NCI-H146 treated with DMSO at 0.1 percent for 48 hours (cell line): ENCODE measurements at regions not wholly inside any gene's neighbourhood (a gene's known extent, or its start where the extent isn't known, plus 50 kb on each side); places are given as distances from the start of the nearest gene placed in this dataset.
"Not testable (repeated sequence)": the region's sequence is repeated elsewhere in the genome, so short reads cannot be mapped to it uniquely, and the experiment has no call there.

Source experiments
- DNase-seq: peaks from one replicate; lab custom pipeline; 2025; ENCODE audit not compliant: unreplicated experiment; lab: John Stamatoyannopoulos, UW

DNA sequence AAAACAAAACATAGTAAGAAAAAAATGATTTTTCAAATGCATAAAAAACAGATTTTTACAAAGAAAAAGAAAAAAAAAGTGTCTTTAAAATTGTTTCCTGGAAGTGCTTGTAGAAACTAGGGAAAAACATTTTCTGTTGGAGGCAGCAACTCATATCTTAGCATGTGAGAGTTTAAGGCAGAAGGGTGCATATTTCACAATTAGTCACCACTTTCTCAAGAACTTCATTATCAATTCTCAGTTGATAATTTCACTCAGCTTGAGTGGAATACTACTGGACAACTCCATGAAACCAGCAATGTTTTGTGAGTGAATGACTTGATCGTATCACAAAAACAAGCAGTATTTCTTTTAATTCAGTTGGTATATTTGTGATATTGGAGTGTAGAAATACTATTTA, 508.3 kb upstream of the DAB2 start:
- DNase-seq: no peak

DNA sequence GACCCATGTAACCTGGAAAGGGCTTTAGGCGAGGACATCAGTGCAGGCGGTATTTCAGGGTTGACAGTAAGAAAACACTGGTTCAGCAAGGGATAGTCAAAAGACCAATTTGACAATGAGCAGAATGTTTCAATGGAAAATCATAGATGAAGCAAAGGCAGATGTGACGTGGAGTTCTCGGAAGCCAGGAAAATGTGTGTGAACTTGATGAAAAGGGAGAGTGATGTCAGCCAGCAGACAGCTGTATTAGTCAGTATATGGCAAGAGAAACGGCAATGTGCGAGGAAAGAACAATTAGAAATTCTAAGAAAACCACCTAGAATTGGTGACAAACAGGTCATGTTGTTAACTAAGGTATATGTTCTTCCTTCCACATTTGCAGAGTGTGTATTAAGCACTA, 503.9 kb upstream of the DAB2 start:
- no peak for DNase-seq

DNA sequence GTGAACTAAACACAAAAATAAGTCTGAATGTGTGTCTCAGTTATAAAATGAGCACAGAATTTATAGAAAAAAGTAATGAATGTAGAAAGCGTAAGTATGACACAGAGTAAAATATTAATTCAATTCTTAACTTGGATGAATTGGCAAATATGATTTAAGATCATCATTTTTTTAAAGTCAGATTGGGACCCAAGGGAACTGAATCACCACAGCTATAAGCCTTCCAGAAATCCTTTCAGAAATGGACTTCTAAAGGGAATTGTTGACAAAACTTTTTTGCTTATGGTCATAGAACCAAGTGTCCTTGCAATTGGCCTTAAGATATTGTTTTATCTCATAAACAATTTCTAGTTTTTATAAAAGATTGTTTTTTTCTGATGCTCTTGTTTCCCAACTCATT, 495.1 kb upstream of the DAB2 start:
- no peak for DNase-seq

DNA sequence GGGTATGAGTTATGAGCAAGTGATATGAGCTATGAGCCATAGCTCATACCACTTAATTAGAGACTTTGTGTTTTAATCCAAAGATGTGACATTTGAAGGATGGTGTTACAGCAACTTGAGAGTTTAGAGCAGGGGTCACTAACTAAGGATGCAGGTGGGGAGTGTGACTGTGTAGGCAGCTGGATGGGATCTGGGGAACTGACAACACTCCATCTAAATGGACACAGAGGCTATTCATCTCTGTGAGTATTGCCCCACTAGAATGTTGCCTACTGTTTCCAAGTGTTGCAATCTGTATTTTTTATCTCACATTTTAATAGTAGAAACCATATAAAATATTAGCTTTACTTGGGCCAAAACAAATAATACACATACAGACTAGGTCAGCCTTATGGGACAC, 488.1 kb upstream of the DAB2 start:
- no peak for DNase-seq

DNA sequence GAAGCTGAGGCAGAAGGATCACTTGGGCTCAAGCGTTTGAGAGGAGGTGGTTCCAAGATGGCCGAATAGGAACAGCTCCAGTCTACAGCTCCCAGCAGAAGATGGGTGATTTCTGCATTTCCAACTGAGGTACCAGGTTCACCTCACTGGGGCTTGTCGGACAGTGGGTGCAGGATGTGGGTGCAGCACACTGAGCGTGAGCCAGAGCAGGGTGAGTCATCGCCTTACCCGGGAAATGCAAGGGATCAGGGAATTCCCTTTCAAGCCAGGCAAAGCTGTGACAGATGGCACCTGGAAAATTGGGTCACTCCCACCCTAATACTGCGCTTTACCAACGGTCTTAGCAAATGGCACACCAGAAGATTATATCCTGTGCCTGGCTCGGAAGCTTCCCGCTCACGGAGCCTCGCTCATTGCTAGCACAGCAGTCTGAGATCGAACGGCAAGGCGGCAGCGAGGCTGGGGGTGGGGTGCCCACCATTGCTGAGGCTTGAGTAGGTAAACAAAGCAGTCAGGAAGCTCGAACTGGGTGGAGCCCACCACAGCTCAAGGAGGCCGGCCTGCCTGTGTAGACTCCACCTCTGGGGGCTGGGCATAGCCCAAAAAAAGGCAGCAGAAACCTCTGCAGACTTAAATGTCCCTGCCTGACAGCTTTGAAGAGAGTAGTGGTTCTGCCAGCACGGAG, 482.6 kb upstream of the DAB2 start:
- not testable (repeated sequence) for DNase-seq

DNA sequence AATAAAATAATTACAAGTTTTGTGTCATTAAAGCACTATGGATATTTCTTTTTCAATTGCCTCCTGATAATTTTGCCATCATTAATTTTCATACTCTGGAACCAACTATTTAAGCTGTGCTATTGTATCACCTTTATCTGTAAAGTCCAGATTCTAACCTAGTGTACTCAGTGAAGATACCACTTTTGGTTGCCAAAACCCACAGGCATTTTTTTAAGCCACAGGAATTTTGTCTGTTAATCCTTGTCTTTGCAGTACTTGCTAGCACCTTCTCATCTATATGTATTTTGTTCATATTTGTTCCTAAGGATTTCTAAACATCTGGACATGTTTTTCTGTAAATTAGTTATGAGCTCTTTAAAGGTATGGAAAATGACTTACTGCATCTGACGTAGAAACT, 481.4 kb upstream of the DAB2 start:
- no peak for DNase-seq

DNA sequence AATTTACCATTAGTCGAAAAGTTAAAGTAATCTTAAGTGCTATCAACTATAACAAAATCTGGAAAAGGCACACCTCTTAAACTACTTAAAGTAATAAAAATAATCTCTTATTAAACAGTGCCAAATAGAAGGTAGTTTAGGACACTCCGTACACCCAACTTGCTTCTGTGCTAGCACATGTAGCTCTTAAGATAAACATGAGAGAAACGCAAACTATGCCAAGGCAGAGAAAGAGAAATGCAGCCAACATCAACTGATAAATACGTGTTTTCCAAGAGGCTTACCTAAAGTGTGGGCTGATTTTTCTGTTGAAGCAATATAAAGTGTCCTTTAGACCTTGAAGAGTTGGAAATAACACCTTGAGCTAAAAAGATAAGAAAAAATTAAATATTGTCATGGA, 480.6 kb upstream of the DAB2 start:
- no peak for DNase-seq

DNA sequence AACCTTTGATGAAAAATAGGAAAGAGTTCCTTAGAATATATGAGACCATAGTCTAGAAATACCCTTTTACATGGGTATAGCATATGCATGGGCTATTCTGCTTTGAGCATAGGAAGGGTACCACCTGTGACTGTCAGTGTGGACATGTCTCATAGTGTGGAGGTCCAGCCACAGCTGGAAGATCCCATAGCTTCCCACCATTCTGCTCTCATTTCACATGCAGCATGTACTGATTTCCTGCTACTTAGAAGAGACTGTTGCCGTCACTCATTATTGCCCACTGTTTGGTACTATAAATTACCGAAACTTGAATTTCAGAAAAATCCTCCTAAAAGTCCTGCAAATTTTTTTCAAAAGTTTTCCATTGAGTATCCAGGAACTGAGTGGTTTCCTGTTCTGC, 477.8 kb upstream of the DAB2 start:
- DNase-seq: no peak

DNA sequence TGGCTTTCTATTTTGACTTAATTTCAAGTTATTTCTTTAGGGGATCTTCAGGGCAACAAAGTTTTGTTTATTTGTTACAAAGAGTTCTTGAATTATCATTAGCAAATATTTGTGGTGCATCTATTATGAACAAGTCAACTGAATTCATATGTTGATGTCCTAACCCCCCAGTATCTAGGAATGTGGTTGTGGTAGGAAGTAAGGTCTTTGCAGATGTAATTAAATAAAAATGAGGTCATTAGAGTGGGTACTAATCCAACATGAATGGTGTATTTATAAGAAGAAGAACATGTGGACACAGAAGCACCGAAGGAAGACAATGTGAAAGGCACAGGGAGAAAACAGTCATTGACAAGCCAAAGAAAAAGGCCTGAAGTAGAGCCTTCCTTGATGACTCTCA, 474.0 kb upstream of the DAB2 start:
- DNase-seq: no peak

DNA sequence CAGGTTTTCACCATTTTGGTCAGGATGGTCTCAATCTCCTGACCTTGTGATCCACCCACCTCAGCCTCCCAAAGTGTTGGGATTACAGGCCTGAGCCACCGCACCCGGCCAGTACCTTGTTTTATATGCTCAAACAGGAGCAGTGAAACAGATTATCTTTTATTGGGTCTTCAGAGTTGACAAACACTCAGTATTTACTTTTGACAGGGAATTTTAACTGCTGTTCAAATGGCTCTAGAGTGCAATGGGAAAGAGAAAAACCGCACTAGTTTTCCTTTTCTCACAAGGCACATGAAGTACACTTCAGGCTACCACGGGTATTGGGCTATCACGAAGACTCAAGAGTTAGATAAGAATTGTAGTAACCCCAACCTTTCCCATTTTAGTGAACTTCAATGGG, 471.9 kb upstream of the DAB2 start:
- DNase-seq: no peak

DNA sequence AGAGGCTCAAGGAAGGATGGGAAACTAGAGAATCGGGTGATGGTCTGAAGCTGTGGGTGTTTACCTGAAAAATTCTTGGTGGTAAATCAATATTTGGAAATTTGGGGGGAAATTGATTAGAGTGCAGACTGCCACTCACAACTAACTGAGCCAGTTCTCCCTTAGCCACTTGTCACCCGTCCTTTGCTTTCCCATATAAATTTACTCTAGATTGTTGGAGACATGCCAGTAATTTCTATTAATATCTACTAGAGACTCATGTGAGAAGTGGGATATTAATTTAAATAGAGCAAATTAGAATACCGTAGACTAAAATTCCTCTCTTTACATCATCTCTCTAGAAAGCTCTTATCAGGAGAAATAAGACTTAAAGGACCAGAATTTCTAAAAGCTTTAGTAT, 471.3 kb upstream of the DAB2 start:
- DNase-seq: no peak

DNA sequence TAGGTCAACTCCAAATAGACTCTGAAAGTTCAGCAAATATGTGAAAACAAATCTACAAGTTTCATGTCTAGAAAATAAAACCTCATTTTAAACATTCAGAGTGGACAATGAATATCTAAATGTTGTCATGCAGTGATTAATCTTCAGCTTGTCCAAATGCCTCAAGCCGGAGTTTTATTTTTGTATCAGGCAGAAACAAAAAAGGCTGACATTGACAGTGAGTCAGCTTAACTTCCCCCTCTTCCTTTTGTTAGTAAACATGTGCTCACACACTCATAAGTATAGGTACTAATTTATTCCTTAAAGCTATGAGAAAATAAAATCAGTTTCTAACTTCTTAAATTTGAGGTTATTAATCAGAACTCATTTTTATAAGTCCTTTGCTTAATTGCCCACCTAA, 467.9 kb upstream of the DAB2 start:
- no peak for DNase-seq

DNA sequence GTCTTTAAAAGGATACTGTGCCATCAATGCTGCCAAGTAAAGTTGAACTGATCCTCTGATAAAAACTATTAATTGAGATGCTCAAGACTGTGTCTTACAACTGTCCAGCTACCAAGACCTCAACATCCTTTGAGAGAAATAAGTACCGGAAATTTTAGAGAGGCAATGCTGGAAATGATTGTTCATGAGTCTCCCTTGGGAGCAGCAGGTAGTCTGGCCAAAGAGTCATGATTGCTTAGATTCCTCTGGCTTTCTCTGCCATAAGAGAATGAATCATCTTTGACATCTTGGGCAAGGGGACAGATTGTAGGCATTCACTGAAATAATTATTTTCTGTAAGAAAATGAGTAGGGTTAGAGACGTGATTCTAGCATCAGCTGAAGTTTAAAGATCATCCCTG, 466.6 kb upstream of the DAB2 start:
- DNase-seq: no peak

DNA sequence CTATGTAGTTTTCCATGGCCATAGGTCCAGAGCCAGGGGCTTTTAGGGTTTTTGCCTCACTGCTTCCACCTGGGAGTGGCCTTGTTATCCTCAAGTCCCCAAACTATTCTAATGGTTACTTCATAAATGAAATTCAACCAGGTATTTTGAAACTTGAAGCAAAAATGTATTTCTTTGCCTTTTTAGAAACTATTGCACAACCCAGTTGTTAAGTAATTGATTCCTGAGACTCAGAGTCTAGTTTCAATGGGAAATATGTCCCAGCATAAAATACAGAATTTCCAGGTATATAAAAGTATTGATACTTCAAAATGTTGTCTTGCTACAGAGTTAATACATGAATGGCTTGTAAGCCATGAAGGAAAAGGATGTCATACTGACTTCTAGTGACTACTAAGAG, 456.2 kb upstream of the DAB2 start:
- DNase-seq: no peak

DNA sequence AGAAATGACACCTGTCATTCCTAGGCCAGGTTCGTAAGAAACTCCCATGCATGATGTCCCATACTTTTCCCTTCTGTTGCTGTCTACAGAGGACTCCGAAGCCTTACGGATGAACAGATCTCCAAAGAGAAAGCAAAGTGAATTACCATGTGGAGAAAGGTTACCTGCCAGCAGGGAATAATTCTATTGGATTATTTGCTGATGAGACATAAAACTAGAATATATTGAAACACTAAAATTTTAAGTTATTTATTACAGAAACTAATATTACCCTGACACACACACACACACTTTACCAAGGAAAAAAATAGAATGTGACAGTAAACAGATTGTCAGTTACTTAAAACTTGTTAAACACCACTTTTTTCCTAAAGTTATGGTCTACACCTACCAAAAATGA, 452.7 kb upstream of the DAB2 start:
- no peak for DNase-seq

DNA sequence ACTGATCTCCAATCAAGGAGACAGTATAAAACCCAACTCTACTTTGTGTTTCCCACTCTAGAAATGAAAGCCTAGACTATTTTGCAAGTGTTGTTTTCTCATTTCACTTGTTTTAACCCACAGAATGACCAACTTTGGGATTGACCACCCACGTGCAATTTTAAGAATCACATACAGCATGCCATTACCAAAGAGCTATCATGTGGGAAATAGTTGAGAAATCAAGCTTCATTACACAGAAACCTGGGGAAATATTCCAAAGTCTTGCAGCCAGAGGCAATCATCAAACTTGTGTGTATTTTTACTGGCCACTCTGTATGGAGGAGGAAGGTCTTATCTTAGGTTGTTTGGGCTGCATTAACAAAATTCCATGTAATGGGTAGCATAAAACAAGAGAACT, 451.4 kb upstream of the DAB2 start:
- DNase-seq: no peak

DNA sequence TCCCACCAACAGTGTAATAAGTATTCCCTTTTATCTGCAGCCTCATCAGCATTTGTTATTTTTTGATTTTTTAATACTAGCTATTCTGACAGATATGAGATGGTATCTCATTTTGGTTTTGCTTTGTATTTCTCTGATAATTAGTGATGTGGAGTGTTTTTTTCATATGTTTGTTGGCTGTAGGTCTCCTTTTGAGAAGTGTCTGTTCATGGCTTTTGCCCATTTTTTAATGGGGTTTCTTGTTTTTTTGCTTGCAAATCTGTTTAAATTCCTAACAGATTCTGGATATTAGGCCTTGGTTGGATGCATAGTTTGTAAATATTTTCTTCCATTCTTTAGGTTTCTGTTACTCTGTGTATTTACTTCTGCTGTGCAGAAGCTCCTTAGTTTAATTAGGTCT, 445.4 kb upstream of the DAB2 start:
- DNase-seq: no peak

DNA sequence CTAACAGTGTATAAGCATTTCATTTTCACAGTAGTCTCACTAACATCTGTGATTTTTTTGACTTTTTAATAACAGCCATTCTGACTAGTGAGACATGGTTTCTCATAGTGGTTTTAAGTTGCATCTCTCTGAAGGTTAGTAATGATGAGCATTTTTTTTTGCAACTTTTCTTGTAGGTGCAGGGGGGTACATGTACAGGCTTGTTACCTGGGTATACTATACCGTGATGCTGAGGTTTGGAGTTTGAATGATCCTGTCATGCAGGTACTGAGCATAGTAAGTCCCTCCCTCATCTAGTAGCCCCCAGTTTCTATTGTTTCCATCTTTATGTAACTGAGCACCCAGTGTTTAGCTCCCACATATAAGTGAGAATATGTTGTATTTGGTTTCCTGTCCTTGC, 444.6 kb upstream of the DAB2 start:
- DNase-seq: no peak

DNA sequence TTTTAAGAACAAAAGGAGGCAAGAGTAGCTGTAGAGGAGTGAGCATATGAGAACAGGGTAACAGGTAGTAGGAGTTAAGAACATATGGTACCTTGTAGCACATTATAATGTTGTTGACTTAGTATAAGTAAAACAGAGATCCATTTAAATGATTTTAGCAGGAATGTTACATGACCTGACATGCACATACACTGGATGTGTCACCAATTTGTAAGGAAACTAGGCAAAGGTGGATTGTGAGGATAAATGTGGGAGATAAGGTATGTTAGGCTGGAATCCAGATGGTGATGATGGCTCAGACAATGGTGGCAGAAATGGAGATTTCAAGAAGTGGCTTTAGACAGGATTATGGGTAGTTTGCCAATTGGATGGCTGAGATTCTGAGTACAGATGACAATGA, 443.1 kb upstream of the DAB2 start:
- no peak for DNase-seq

DNA sequence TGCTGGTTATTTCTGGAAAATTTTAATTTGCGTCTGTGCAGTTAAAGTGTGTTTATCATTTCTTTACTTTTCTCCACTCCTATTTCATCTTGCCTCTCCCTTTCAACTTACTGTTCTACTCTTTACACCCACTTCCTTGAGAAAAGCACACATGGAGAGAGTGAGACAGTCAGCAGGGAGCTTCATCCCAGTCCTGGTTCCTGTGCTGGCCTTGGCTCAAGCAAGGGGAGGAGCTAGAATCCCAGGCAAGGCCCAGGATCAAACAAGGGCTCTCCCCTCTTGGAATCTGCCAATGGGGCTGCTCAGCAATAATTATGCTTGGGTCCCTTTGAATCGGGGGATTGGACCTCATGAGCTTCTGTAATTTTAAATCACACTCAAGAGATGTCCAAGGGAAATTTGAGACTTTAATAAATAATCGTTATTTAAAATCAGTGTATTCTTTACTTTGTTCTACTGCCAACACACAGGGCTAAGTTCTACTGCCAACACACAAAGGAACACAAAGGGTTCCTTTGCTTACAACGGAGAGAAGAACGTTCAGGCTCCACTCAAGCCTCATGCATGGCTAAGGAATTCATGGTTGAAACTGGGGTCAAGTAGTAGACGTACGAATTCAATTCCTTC, 439.3 kb upstream of the DAB2 start:
- no peak for DNase-seq

DNA sequence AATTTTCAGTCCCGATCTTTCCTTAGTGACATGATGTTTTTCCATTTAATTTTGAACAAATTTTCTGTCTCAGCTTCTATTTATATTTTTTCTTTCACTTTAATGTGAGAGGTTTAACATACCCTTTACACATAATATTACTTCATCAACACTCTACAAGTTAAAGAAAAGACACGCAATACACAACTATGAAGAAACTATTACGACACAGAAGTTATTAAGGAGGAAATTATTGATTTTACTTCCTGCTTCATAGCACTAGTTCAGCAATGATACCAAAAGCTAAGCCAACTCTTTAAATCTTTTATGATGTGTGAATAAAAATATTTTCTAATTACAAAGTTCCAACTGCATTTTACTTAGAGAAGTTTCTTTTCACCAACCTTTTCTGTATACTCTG, 432.3 kb upstream of the DAB2 start:
- no peak for DNase-seq

DNA sequence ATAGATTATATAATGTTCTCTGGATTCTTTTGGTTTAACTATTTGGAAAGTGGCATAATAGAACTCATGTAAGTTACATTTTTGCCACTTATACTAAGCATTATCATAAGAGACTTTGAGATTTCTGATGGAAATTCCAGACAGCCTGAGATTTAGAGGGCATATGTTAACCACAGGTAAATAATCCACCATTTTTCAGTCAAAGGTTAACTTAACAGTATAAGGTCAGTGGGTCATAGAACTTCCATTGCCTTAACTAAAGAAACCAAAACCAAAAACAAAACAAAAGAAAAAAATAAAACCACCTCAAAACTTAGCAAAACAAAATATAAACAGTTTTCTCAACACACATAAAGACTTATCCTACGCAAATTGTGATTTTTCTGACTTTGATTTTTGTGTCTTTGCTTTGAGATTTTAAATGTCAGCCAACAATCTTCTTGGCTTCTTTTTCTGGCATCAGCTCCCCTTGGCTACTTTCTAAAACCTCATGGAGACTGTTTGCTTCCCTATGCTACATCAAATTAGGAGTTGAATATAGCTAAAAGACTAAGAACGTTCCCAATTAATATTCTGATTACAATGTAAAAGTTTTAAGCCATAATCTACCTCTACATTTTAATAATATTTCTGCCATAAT, 430.1 kb upstream of the DAB2 start:
- no peak for DNase-seq

DNA sequence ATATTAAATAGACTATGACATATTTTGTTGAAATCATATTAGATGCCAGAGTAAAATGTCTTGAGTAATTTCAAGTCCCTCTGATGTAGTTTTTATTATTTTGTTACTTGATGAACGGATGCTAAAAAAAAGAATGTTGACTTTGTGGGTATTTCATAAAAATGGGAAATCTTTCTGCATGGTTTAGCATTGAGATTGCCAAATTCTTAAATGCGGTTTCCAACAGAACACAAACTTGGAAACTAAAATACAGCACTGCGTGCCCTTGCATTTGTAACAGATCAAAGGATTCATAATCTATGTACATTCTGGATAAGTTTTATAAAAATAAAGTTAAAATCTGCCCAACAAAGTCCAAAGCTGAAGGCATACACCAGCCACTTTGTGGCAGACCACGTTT, 425.5 kb upstream of the DAB2 start:
- no peak for DNase-seq
